ENCODE measurements at regions not wholly inside any gene's neighbourhood (a gene's known extent, or its start where the extent isn't known, plus 50 kb on each side); places are given as distances from the start of the nearest gene placed in this dataset.

DNA sequence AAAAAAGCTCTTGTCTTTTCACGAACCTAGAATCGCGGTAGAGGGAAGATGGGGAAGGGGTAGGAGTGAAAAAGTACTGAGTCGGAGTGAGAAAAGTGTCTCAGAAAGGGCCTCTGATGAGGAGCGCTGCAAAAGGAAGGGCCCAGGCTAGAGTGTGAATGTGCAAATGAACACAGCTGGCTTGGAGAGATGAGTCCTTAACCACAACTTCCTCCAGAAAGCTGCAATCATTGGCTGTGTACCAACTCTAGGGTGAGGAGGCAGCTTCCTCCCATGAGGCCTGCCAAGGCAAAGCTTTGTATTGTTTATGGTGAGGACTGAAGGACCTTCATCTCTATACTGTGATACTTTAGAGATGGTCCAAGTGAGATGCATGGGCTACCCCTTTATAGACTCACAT is 566.9 kb upstream of the ANO5 start:
- 55% methylated on average over 5 of the region's 5 CpGs for WGBS (ENCODE audit: low lambda C conversion rate)
- no peaks in the 10 kb centered on the region for H4K20me1 ChIP-seq (ENCODE audit: insufficient read depth)
- no peak overlapping the region for H2AFZ ChIP-seq (ENCODE audit: low read depth)
- DNase-seq, result no peak
- TF ChIP-seq SIN3A (IDR thresholded peaks at IDR 0.05; ENCODE audit: borderline replicate concordance, low read depth, low read length) (no peak), REST (IDR thresholded peaks at IDR 0.05; ENCODE audit: low read depth, low read length) (no peak), MEF2A (IDR thresholded peaks at IDR 0.05; ENCODE audit: borderline replicate concordance, low read depth) (no peak), RXRA (IDR thresholded peaks at IDR 0.05; ENCODE audit: borderline replicate concordance, low read depth) (no peak), TEAD4 (IDR thresholded peaks at IDR 0.05; ENCODE audit: borderline replicate concordance, insufficient read depth) (no peak)
- TF ChIP-seq, protein P1, sequence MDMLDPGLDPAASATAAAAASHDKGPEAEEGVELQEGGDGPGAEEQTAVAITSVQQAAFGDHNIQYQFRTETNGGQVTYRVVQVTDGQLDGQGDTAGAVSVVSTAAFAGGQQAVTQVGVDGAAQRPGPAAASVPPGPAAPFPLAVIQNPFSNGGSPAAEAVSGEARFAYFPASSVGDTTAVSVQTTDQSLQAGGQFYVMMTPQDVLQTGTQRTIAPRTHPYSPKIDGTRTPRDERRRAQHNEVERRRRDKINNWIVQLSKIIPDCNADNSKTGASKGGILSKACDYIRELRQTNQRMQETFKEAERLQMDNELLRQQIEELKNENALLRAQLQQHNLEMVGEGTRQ (IDR thresholded peaks at IDR 0.05; ENCODE audit: borderline replicate concordance, low read depth, low read length), result no peak
- H3K36me3 ChIP-seq (replicated peaks in 1 of 2; ENCODE audit: control insufficient read depth in 1 of 2, insufficient read depth in 2 of 2, low read length in 1 of 2), result no peaks in the 10 kb centered on the region
- H3K4me3 ChIP-seq (ENCODE audit: low read depth in 2 of 2, low read length in 1 of 2), result no peak overlapping the region
- H3K4me1 ChIP-seq (ENCODE audit: control insufficient read depth in 1 of 2, insufficient read depth in 2 of 2, low read depth in 1 of 2, low read length in 1 of 2), result no peaks in the 10 kb centered on the region; a peak in 2 of 4 replicates
- ChIA-PET CTCF (no interaction called here), POLR2A (no interaction called here)
- H3K9me2 ChIP-seq, result no peaks in the 10 kb centered on the region
- H3F3A ChIP-seq (replicated peaks; ENCODE audit: insufficient read depth), result no peaks in the 10 kb centered on the region
- H3K9ac ChIP-seq, result no peak overlapping the region
- no peaks in the 10 kb centered on the region for H3K27me3 ChIP-seq (ENCODE audit: insufficient read depth)
- H3K79me2 ChIP-seq (ENCODE audit: insufficient read depth), result no peaks in the 10 kb centered on the region
- no peak overlapping the region for H3K4me2 ChIP-seq
- H3K27ac ChIP-seq (ENCODE audit: low read depth in 2 of 2, low read length in 1 of 2), result no peak overlapping the region
- H3K9me3 ChIP-seq, result no peaks in the 10 kb centered on the region

DNA sequence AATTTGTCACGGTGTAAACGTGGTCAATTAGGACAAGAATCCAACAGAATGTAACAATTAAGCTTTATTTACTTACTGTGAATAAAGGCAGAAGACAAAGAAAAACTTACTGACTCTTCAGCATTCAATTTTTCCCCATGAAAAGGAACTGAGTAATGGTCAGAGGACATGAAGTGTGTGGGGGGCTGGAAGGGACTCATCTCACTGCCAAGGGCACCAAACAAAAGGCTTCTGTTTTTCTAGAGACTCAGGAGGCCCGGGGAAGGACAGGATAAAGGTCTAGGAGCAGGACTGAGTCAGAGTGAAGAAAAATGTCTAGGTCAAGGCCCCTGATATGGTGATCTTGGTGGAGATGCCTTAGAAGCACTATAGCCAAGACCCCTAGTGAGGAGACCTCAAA is 564.2 kb upstream of the ANO5 start:
- H3K9me2 ChIP-seq, result no peaks in the 10 kb centered on the region
- no peak for DNase-seq
- H3K27me3 ChIP-seq (ENCODE audit: insufficient read depth), result no peaks in the 10 kb centered on the region
- H3K27ac ChIP-seq (ENCODE audit: low read depth in 2 of 2, low read length in 1 of 2), result no peak overlapping the region
- H4K20me1 ChIP-seq (ENCODE audit: insufficient read depth), result no peaks in the 10 kb centered on the region
- no peak overlapping the region for H3K9ac ChIP-seq
- H3K4me2 ChIP-seq, result no peak overlapping the region
- no peaks in the 10 kb centered on the region for H3K36me3 ChIP-seq (replicated peaks in 1 of 2; ENCODE audit: control insufficient read depth in 1 of 2, insufficient read depth in 2 of 2, low read length in 1 of 2)
- no peaks in the 10 kb centered on the region for H3F3A ChIP-seq (replicated peaks; ENCODE audit: insufficient read depth)
- ChIA-PET POLR2A (no interaction called here), CTCF (interaction anchor here (0.7 to 1.0 kb wide), 2 partner anchors 28 to 116 kb away, joined by 3 read pairs; no protein-coding TSS in a partner anchor)
- H2AFZ ChIP-seq (ENCODE audit: low read depth), result no peak overlapping the region
- WGBS (ENCODE audit: low lambda C conversion rate), result 22% methylated on average over 3 of the region's 3 CpGs
- H3K4me1 ChIP-seq (ENCODE audit: control insufficient read depth in 1 of 2, insufficient read depth in 2 of 2, low read depth in 1 of 2, low read length in 1 of 2), result peaks cover 0 to 4% of the 10 kb centered on the region in 2 experiments; a peak in 2 of 4 replicates
- H3K79me2 ChIP-seq (ENCODE audit: insufficient read depth), result no peaks in the 10 kb centered on the region
- no peak for TF ChIP-seq REST (IDR thresholded peaks at IDR 0.05; ENCODE audit: low read depth, low read length)
- no peak for TF ChIP-seq RXRA (IDR thresholded peaks at IDR 0.05; ENCODE audit: borderline replicate concordance, low read depth)
- TF ChIP-seq SIN3A (IDR thresholded peaks at IDR 0.05; ENCODE audit: borderline replicate concordance, low read depth, low read length), result no peak
- TF ChIP-seq, protein P2, sequence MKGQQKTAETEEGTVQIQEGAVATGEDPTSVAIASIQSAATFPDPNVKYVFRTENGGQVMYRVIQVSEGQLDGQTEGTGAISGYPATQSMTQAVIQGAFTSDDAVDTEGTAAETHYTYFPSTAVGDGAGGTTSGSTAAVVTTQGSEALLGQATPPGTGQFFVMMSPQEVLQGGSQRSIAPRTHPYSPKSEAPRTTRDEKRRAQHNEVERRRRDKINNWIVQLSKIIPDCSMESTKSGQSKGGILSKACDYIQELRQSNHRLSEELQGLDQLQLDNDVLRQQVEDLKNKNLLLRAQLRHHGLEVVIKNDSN (IDR thresholded peaks at IDR 0.05; ENCODE audit: borderline replicate concordance, low read depth), result no peak
- TF ChIP-seq MXI1 (IDR thresholded peaks at IDR 0.05; ENCODE audit: low read depth, low read length), result no peak
- TF ChIP-seq EZH2phosphoT487 (IDR thresholded peaks at IDR 0.05; ENCODE audit: borderline replicate concordance, low read depth), result no peak
- no peak for TF ChIP-seq EP300 (IDR thresholded peaks at IDR 0.05; ENCODE audit: borderline replicate concordance in 1 of 2, low read depth in 1 of 2, low read length in 1 of 2)
- TF ChIP-seq NFIC (IDR thresholded peaks at IDR 0.05; ENCODE audit: borderline replicate concordance), result no peak
- no peak for TF ChIP-seq GATA2 (CRISPR knock-in tag; IDR thresholded peaks at IDR 0.05)
- TF ChIP-seq GABPA (IDR thresholded peaks at IDR 0.05; ENCODE audit: low read depth), result no peak
- no peak for TF ChIP-seq RAD21 (IDR thresholded peaks at IDR 0.05; ENCODE audit: low read length)
- TF ChIP-seq FOXJ3 (CRISPR knock-in tag; IDR thresholded peaks at IDR 0.05), result no peak
- no peak for TF ChIP-seq TAF1 (IDR thresholded peaks at IDR 0.05; ENCODE audit: borderline replicate concordance, low read depth, low read length)
- H3K4me3 ChIP-seq (ENCODE audit: low read depth in 2 of 2, low read length in 1 of 2), result no peak overlapping the region
- H3K9me3 ChIP-seq, result no peaks in the 10 kb centered on the region
